NCI-H345 (cell line): ENCODE measurements at regions not wholly inside any gene's neighbourhood (a gene's known extent, or its start where the extent isn't known, plus 50 kb on each side); places are given as distances from the start of the nearest gene placed in this dataset.

Experiments
- DNase-seq: peaks from one replicate; lab custom pipeline; 2025; lab: John Stamatoyannopoulos, UW

- no peak for DNase-seq
Measured at GRCh38 chr12:124413401-124413800, 118.5 kb downstream of the RFLNA start.

- no peak for DNase-seq
Measured at GRCh38 chr12:124412646-124413015, 117.7 kb downstream of the RFLNA start.

DNA sequence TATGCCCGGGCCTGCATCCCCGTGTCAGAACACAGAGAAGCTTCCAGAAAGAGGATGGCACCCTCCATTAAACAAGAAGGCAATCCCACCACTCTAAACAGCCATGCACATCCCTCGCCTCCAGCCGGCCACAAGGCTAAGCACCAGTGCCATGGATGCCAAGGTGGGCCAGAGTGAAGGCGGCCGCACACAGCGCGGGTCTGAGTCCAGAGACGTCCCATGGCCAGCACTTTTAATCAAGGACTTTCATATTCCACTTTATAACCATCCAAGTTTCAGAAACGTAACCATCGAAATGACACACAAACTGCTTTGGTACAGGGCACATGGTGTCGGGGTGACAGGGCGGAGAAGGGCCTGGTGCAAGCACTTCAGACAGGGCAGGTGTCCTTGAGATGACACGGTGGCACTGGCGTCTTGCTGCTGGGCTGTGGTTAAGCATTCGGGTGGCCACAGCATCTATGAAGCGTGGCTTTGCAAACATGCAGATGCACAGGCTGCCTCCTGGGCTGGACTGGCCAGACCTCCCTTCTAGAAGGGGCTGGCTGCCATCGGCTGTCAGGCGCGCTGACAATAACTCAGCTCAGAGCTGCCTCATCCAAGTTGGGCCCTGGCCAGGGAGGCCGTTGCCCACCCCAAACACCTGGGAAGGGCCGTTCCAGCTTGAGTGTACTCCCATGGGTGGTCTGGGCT is 117.2 kb downstream of the RFLNA start:
- no peak for DNase-seq

DNA sequence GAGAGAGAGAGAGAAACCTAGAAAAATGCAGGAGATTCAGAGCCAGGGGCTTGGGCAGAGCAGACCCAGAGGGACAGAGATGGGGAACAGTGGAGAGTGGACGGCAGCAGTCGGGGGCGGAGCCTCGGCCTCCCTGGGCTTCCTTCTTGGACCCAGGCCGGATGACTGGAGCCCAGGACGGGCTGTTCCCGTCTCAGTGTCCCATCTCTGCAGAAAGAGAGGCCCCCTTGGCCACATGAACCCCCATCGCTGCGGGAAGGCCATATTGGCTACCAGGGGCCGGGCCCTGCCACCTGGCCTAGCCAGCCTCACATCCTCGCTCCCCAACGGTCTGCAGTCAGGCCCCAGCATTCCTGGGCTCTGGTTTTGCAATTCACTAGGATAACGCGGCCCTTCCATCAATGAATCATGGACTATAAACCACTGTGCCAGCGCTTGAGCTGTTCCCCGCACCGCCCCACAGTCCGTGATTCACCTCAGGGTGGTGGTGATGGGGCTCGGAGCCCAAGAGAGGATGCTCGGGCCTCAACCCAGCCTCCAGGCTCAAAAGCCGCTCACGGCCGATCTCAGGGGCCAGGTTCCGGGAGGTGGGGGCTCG is 116.5 kb downstream of the RFLNA start:
- no peak for DNase-seq

DNA sequence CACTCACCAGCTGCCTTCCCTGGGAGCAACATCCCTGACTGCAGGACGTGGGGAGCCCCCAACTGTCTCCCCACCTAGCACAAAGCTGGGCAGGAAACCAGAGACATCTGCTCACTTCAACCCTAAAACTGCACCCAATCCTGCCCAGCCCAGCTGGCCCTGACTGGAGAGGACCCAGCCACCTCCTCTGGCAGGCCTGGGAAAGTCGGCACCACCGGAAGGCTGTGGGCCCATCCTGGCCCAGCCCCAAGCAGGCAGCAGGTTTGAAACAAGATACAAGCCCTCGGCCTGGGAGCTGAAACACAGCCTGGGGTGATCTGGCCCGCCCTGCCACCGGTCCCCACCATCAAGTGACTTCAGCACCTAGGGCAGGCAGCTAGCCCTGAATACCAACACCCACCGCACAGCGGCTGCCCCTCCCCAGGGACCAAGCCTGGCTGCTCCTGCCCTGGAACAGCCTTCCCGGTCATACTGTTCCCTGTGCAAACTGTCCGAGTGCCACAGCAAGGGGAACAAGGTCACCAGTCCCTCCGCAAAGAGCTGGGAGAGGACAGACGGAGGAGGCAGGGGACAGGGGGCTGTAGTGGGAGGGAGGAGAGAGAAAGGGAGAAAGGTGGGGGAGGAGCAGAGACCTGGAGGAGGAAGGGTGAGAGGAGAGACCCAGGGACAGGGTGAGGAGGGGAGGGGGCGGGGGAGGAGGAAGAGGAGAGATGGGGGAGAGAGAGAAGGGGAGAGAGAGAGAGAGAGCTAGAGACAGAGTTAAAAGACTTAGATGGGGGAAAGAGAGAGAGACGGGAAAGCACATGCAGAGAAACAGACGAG is 115.7 kb downstream of the RFLNA start:
- DNase-seq = no peak

- DNase-seq = no peak
Measured at GRCh38 chr12:124408822-124409517, 114.1 kb downstream of the RFLNA start.

GRCh38 chr12:124407074-124407473 is 112.2 kb downstream of the RFLNA start:
- DNase-seq = no peak

- DNase-seq = peak; percentile 30
Measured at GRCh38 chr12:124406043-124406442, 111.2 kb downstream of the RFLNA start.

DNA sequence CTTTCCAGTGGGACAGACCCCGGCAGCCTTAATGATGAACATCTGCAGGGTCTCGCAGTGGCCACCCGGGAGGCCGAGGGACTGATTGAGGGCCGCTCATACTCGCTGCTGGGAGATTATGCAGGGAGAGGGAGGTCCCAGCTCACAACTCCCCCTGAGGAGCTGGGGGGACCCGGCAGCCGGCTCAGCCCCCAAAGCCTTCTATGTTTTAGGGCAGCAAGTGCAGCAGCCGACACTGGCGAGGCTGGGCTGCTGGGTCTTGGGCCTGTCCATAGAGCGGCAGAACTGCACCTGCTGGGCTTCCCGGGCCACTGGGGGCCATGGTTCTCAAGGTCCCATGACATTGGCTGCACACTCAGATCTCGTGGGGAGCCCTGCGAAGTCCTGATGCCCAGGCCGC is 110.7 kb downstream of the RFLNA start:
- no peak for DNase-seq

GRCh38 chr12:124405151-124405550 is 110.3 kb downstream of the RFLNA start:
- no peak for DNase-seq

DNA sequence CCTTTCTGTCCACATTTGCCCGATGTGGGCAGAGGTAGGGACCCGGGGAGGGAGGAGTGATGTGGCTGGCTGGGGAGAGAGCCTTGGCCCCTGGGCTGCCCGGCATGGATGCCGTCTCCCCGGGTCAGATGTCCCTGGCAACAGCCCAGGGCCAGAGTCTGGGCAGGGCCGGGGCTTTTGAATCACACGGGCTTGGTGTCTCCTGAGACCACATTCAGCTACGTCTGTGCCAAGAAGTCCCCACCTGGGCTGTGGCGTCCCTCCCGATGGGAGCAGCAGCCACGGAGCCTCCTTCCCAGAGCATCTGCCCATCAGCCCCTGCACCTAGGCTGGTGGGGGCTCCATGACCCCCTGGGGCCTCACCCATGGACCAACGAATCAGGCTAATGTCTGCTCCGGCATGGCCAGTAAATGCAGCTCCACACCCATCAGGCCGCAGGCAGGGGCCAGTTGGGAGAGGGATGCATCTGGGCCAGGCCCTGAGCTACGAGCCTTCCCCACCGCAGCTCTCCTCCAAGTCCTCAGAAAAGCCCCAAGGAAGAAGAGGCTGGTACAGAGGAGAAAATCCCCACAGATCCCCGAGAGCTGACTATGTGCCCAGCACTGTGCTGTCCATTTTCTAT is 109.4 kb downstream of the RFLNA start:
- no peak for DNase-seq

- DNase-seq = no peak
Measured at GRCh38 chr12:124403273-124403672, 108.4 kb downstream of the RFLNA start.

DNA sequence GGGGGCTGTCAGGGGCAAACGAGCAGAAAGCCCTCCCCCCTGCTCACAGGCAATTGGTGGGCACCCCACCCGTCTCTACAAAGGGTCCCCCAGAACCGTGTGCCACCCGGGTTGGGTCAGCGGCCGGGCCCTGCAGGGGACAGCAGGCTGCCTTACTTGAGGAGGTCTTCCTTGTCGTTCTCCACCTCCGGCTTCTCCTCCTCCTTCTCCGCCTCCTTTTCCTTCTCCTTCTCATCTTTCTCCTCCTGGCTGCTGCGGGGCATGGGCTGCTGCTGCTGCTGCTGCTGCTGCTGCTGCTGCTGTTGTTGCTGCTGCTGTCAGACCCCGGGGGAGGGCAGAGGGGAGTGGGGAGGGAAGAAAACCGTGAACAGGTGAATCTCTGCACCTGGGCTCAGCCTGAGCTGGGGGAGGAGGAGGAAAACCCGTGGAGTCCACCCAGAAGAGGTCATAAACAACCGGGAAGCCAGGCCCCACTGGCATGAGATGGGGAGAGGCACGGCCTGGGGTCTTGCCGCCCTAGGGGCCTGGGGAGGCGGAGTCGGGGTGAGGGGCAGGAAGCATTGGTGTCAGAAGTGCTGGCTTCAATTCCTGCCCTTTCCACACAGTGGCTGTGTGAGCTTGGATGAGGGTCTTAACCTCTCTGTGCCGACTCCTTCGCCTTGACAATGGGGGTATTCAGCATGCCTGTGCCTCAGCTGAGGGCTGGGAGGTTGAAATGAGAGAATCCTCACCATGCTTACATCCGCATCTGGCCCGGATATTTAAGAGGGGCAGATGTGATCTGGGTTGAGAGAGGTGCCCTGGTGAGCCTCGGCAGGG is 107.6 kb downstream of the RFLNA start:
- no peak for DNase-seq

DNA sequence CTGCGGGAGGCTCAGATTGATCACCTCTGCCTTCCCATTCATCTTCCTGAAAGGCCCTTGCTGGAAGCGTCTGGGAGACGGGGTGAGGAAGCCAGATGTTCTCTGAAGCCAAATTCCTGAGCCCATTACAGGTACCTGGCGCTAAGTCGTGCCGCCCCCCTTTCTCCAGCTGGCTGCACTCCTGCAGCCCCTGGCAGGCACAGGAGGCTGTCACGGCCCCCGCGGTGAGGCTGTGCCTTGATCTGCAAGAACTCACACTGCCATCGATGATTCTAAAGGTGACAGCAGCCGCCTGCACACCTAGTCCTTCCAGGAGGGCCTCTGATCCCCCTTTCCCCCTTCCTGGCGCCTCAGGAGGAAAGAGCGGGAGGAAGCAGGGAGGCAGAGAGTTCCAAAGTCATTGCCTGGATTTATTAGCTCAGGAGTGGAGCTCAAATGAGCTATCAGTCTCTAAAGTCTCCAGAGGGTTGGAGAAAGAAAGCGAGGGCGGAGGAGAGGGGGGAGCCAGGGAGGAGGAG is 106.9 kb downstream of the RFLNA start:
- no peak for DNase-seq

GRCh38 chr12:124400124-124400523 is 105.2 kb downstream of the RFLNA start:
- DNase-seq = no peak

- no peak for DNase-seq
Measured at GRCh38 chr12:124399622-124400021, 104.7 kb downstream of the RFLNA start.

DNA sequence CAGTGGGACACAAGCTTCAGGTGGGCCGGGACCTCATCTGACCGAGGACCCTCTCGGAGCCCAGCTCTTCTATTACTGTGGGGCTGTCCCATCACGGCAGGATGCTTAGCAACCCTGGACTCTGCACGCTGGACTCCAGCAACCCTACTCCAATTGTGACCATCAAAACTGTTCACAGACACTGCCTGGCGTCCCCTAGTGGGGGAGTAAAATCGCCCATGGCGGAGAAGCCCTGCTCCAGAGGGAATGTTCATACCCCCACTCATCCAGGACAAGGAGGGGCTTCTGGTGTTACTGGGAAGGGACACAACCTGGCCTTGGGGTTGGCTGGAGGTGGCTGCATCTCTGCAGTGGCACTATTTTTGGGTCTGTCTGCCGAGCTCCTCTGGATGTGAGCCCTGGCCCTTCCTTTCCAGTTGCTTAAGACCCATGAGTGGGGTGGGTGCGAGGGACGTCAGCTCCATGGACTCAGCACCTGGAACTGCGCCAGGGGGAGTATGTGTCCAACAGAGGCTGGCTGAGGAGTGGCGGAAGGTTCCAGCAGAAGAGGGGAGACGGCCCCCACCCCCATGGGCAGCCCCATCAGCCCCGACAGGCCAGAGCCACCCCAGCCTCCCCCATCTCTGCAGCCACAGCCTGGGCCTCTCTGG is 103.8 kb downstream of the RFLNA start:
- no peak for DNase-seq

DNA sequence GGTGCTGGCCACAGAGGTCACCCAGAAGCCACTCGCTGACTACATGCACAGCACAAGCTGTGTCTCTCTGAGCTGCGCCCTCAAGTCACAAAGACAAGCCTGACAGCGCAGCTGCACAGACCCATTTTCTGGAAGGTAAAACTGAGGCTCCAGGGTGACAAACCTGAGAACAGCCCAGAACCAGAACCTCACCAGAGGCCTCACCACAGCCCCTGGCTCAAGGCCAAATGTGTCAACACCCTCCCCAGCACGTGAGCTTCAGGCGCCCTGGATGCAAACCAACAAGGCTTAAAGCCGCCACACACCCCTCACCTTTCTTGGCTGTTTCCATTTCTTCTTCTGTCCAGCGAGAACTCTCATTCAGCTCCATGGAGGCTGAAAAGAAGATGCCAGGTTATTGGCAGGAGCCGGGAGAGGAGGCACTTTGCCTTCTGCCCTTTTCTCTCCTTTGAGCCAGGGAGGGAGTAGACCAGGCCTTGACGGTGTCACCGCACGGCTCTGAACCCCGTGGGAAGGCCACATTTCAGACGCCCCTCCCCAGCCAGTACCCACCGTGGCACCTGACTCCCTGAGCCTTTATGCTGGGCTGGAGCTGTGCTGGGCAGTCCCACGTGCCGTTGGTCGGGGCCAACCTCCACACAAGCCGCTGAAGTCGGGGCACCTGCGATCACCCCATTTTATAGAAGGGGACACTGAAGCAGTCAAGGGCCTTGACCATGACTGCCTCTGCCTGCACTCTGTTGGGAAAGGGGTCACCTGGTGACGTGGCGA is 103.1 kb downstream of the RFLNA start:
- DNase-seq = peak; percentile 33

DNA sequence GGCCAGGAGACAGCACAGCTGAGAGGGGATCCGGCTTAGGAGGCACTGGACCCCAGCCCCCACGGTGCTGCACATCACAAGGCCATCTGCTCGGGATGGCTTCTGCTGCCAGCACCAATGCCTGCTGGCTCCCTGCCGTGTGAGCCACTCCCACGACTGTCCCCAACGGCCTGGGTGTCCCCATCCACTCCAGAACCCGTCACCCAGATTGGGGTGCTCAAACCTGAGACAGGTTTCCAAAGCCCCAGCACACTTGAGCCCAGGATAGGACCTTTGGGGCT is 102.4 kb downstream of the RFLNA start:
- no peak for DNase-seq
